ENCODE measurements at regions not wholly inside any gene's neighbourhood (a gene's known extent, or its start where the extent isn't known, plus 50 kb on each side); places are given as distances from the start of the nearest gene placed in this dataset.

- H3K4me3 ChIP-seq (replicated peaks; ENCODE audit: low read depth, low read length): no peak overlapping the region
- no peak for DNase-seq (ENCODE audit: extremely low read depth, low read depth)
- TF ChIP-seq CTCF (IDR thresholded peaks at IDR 0.05; ENCODE audit: low read depth, low read length, missing control alignments): no peak
Measured at GRCh38 chr15:61309617-61310016, 80.5 kb upstream of the RORA start.

- no peak for DNase-seq (ENCODE audit: extremely low read depth, low read depth)
Measured at GRCh38 chr15:61309031-61309511, 80.0 kb upstream of the RORA start.

GRCh38 chr15:61308437-61308836, 79.3 kb upstream of the RORA start:
- H3K4me3 ChIP-seq (replicated peaks; ENCODE audit: low read depth, low read length): no peak overlapping the region
- DNase-seq (ENCODE audit: extremely low read depth, low read depth): no peak
- no peak for TF ChIP-seq CTCF (IDR thresholded peaks at IDR 0.05; ENCODE audit: low read depth, low read length, missing control alignments)

More at GRCh38 chr15:61309031-61309511, 80.0 kb upstream of the RORA start:
- no peak for TF ChIP-seq CTCF (IDR thresholded peaks at IDR 0.05; ENCODE audit: low read depth, low read length, missing control alignments)
- no peak overlapping the region for H3K4me3 ChIP-seq (replicated peaks; ENCODE audit: low read depth, low read length)

- TF ChIP-seq CTCF (IDR thresholded peaks at IDR 0.05; ENCODE audit: low read depth, low read length, missing control alignments): no peak
- no peak for DNase-seq (ENCODE audit: extremely low read depth, low read depth)
Measured at GRCh38 chr15:61307474-61307873, 78.4 kb upstream of the RORA start.

GRCh38 chr15:61301701-61302100, 72.6 kb upstream of the RORA start:
- no peak for DNase-seq (ENCODE audit: extremely low read depth, low read depth)
- TF ChIP-seq CTCF (IDR thresholded peaks at IDR 0.05; ENCODE audit: low read depth, low read length, missing control alignments): no peak
- H3K4me3 ChIP-seq (replicated peaks; ENCODE audit: low read depth, low read length): no peak overlapping the region

More at GRCh38 chr15:61307474-61307873, 78.4 kb upstream of the RORA start:
- no peak overlapping the region for H3K4me3 ChIP-seq (replicated peaks; ENCODE audit: low read depth, low read length)

GRCh38 chr15:61299075-61299763, 70.1 kb upstream of the RORA start:
- H3K4me3 ChIP-seq (replicated peaks; ENCODE audit: low read depth, low read length): no peak overlapping the region
- no peak for TF ChIP-seq CTCF (IDR thresholded peaks at IDR 0.05; ENCODE audit: low read depth, low read length, missing control alignments)
- no peak for DNase-seq (ENCODE audit: extremely low read depth, low read depth)

- H3K4me3 ChIP-seq (replicated peaks; ENCODE audit: low read depth, low read length): no peak overlapping the region
- TF ChIP-seq CTCF (IDR thresholded peaks at IDR 0.05; ENCODE audit: low read depth, low read length, missing control alignments): no peak
- no peak for DNase-seq (ENCODE audit: extremely low read depth, low read depth)
Measured at GRCh38 chr15:61295239-61295638, 66.1 kb upstream of the RORA start.

All from HFF-Myc (cell line).